HG03095 (cell line): ENCODE measurements at regions not wholly inside any gene's neighbourhood (a gene's known extent, or its start where the extent isn't known, plus 50 kb on each side); places are given as distances from the start of the nearest gene placed in this dataset.
"Not testable (repeated sequence)": the region's sequence is repeated elsewhere in the genome, so short reads cannot be mapped to it uniquely, and the experiment has no call there.

Experiments
- ATAC-seq: cut with Tn5 transposase; IDR thresholded peaks from one replicate; pipeline ENCODE4 v1.9.1; 2021; ENCODE audit warnings: moderate library complexity; ENCODE audit not compliant: unreplicated experiment

GRCh38 chr6:163702736-163703135 is 288.2 kb downstream of the QKI start:
- no peak for ATAC-seq

GRCh38 chr6:163701762-163702161 is 287.2 kb downstream of the QKI start:
- ATAC-seq: no peak

DNA sequence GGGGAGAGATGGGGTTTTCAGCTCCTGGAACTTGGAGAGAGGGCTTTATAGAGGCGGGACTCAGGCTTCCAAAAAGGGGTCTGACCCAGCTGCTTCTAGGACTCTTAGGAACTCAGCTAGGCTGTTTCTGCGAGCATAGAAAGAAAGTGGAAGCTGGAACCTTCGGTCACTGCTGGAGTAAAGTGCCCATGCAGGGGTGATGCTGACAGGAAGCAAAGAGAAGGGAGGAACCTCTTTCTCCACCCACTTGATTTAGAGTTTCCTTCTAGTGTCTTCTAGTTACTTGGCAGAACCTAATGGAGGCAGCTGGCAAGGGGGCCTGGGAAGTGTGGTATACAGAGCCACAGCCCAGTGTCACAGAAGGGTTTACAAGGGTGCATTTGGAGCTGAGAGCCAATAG is 283.6 kb downstream of the QKI start:
- ATAC-seq: no peak

DNA sequence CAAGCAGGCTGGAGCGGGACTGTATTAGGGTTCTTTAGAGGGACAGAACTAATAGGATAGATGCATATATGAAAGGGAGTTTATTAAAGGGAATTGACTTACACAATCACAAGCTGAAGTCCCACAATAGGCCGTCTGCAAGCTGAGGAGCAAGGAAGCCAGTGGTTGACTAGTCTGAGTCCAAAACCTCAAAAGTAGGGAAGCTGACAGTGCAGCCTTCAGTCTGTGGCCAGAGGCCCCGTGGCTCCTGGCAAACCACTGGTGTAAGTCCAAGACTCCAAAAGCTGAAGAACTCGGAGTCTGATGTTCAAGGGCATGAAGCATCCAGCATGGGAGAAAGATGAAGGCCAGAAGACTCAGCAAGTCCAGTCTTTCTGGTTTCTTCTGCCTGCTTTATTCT is 281.8 kb downstream of the QKI start:
- not testable (repeated sequence) for ATAC-seq

- no peak for ATAC-seq
Observed at GRCh38 chr6:163695414-163695864, 280.9 kb downstream of the QKI start.

GRCh38 chr6:163694988-163695398 is 280.5 kb downstream of the QKI start:
- no peak for ATAC-seq

- no peak for ATAC-seq
Observed at GRCh38 chr6:163694072-163694471, 279.6 kb downstream of the QKI start.

DNA sequence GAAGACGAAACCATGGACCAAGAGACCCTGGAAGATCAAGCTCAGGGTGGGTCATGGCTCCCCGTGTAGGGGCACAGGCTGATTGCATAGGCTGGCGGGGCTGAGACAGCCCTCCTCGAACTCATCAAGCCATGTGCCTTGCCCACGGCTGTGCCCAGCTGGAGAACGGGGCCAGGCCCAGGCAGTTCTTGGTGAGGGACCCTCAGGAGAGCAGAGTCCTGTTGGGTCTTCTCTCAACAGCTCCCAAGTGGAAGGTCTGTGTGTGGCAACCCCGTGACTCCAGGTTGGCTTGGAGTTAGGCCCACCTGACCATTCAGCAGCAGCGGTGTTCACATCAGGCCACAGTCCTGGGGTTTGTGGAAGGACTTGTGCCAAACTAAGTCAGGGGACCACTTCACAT is 276.5 kb downstream of the QKI start:
- ATAC-seq: no peak

DNA sequence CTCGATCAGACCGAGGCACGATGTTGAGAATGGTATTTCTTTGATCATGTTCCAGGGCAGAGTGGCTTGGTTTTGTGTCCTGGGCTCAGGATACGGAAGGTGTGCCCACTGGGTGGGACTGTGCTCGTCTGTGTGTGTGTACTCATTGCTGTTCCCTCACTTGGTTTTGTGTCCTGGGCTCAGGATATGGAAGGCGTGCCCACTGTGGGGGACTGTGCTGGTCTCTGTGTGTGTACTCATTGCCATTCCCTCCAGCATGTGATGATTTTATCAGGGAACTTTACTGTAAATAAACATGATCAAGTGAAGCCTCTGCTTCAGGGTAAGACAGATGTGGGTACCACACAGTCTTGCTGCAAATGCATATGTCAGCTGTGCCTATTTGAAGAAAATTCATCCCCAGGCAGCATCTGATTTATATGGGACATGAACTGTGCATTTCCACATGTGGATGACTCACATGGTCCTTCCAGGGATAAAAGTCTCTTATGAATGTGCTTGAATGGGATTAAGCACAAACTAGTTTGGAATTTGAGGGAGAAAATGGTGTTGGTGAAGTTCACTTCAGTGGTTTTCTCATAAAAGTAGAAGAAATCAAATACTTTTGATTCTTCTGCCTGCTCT is 274.3 kb downstream of the QKI start:
- no peak for ATAC-seq

- ATAC-seq: no peak
Observed at GRCh38 chr6:163687075-163687474, 272.6 kb downstream of the QKI start.

GRCh38 chr6:163686301-163686700 is 271.8 kb downstream of the QKI start:
- ATAC-seq: no peak

- ATAC-seq: no peak
Observed at GRCh38 chr6:163683105-163683622, 268.6 kb downstream of the QKI start.

DNA sequence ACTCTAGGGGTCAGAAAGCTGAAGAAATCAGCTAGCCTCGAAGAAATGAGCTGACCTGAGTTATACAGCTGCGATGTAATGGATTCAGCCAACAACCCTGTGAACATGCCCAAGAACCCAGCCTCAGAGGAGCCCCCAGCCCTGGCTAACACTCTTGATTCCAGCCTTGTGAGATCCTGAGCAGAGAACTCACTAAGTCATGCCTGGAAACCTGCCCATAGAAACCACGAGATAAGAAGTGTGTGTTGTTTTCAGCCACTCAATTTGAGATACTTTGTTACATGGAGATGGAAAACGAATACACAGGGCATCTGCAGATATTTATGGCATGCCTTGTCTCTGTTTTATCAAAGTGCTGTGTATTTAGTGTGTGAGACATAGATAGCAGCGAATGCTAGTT is 265.2 kb downstream of the QKI start:
- ATAC-seq: no peak

DNA sequence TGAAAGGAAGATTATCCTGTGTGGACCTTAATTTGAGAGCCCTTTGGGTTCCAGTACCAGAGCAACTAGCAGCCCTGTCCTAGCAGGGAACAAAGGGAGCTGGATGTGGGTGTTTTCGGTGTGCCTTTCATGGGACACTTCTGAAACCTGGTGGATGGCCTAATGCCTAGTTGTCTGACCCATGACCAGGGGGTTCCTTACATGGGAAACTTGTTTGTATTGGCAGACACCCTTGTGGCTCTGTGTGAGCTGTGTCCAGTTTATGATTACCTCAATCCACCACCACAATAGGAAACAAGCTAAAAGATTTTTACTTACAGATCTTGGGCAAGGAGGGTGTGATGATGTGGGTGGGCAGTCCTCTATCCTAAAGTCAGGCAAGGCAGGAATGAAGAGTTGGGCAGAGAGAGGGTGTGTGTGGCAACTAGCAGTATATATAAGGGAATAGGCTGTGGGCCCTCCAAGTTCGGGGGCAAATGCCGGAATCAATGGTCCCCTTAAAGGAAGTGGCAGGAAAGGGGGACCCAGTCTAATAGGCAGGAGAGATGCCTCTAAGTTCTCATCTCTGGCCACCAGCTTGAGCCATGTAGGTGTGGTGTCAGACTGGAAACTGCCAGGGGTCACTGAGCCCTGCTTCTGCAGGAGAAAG is 264.6 kb downstream of the QKI start:
- no peak for ATAC-seq

DNA sequence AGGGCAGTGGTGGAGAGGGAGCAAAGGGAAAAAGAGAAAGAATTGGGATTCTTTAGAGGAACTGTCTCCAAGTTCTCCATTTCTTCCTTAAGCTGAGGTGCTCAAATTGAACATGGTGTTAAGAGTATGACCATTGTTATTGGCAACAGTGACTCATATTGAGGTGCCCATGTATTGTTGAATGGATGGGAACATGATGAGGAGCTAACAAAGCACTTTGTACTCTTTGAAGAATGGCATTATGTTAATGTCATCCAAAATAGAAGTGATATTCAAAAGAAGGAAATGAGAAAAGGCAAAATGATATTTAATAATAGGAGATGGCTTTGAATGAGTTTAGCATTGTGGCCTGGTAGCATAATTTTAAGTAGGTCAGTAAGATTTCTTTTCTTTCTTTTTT is 261.1 kb downstream of the QKI start:
- ATAC-seq: no peak

DNA sequence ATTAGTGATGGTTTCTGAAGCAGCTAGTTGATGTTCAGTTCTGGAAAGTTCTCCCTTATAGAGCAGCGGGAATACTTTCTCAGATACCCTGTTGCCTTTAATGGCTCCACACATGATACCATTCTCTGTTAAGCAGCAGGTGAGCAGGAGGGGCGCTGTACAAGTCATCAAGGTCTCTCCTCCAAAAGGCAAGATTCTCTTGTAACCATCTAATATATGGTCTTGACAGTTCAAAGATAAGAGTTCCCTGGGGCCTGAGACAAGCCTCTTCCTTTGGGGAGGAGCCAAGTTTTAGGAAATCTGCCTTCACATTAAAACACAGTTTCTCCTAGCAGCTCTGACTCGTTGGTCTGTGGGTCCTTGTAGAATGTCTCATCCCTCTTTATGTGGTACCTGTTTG is 258.2 kb downstream of the QKI start:
- ATAC-seq: no peak

- ATAC-seq: no peak
Observed at GRCh38 chr6:163671791-163672190, 257.3 kb downstream of the QKI start.

GRCh38 chr6:163671355-163671754 is 256.8 kb downstream of the QKI start:
- no peak for ATAC-seq

- ATAC-seq: no peak
Observed at GRCh38 chr6:163670336-163670735, 255.8 kb downstream of the QKI start.

- peak; percentile 44 for ATAC-seq
Observed at GRCh38 chr6:163668061-163668426, 253.5 kb downstream of the QKI start.

DNA sequence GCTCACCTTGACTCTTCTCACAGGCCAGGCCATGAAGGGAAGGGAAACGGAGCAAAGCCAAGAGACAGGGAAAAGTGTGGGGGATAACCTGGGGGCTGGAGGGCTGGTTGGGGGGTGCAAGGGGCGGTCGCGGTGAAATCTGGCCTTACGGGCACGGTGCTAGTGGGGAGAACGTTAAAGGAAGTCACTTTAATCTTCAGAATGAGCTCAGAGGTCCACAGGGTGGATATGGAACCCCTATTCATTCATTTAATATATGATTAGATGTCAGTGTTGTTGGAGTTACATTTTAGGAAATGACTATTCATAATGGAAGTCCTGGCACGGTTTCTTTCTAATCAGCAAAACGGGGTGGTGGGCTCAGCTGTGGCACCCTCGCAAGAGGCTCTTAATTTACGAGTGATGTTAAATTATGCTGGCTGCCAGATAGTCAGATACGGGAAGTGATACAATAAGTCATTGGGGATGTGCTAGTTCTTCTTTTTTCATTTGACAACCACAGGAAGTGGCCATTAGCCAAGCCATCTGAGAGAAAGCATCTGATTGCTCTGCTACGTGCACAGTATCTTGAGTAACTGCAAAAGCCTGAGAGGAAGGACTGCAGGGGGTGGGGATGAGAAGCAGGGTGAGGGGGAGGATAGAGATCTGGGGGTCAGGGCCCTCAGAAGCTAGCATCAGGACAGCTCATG is 253.0 kb downstream of the QKI start:
- peak; percentile 95 for ATAC-seq

- no peak for ATAC-seq
Observed at GRCh38 chr6:163665464-163665863, 250.9 kb downstream of the QKI start.
